Lower leg skin (tissue), 3 donors: ENCODE measurements at regions not wholly inside any gene's neighbourhood (a gene's known extent, or its start where the extent isn't known, plus 50 kb on each side); places are given as distances from the start of the nearest gene placed in this dataset.

Experiments
- POLR2A ChIP-seq, 2 donors: fragments of 450-650 bp; IDR thresholded peaks; one replicate each; pipeline ENCODE4 v1.6.1; 2016 to 2017; ENCODE audit warnings: antibody characterized with exemption in 2 of 2, mild to moderate bottlenecking in 1 of 2, moderate library complexity in 1 of 2
- TF ChIP-seq, protein P1 (sequence below), 3 donors: fragments of 450-650 bp; IDR thresholded peaks; one replicate each; pipeline ENCODE4 v1.5.1; 2016; ENCODE audit warnings: antibody characterized with exemption in 3 of 3, mild to moderate bottlenecking in 3 of 3, moderate library complexity in 2 of 3

DNA sequence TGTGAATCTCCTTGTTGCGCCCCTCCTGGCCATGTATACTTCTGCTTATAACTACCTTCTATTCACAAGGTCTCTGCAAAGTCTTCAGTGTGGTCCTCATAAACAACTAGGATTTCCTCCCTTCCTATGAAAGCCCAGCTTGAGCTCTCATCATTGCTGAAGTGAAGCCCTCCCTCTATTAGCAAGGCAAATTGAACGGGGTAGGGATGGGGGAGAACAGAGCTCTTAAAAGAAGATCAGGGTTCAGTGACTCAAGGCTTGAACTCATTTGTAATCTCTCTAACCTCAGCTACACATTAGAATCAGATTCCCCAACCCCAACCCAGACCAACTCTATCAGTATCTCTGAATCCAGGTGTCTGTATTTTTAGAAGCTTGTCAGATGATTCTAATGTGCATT lies 88.3 kb upstream of the ST8SIA2 start:
- TF ChIP-seq, protein P1, sequence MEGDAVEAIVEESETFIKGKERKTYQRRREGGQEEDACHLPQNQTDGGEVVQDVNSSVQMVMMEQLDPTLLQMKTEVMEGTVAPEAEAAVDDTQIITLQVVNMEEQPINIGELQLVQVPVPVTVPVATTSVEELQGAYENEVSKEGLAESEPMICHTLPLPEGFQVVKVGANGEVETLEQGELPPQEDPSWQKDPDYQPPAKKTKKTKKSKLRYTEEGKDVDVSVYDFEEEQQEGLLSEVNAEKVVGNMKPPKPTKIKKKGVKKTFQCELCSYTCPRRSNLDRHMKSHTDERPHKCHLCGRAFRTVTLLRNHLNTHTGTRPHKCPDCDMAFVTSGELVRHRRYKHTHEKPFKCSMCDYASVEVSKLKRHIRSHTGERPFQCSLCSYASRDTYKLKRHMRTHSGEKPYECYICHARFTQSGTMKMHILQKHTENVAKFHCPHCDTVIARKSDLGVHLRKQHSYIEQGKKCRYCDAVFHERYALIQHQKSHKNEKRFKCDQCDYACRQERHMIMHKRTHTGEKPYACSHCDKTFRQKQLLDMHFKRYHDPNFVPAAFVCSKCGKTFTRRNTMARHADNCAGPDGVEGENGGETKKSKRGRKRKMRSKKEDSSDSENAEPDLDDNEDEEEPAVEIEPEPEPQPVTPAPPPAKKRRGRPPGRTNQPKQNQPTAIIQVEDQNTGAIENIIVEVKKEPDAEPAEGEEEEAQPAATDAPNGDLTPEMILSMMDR (IDR thresholded peaks at IDR 0.05) = no peak
- TF ChIP-seq POLR2A (IDR thresholded peaks at IDR 0.05) = no peak
